GM12872 (cell line): ENCODE measurements at regions not wholly inside any gene's neighbourhood (a gene's known extent, or its start where the extent isn't known, plus 50 kb on each side); places are given as distances from the start of the nearest gene placed in this dataset.

ENCODE experiments used
- TF ChIP-seq, protein P1 (sequence below): IDR thresholded peaks from 3 replicates; pipeline ENCODE4 v1.5.1; 2011; ENCODE audit warnings: low read depth, mild to moderate bottlenecking, low read length, moderate library complexity; ENCODE audit not compliant: insufficient read depth

GRCh38 chr6:69487688-69488087, 309.1 kb downstream of the LMBRD1 start:
- TF ChIP-seq, protein P1, sequence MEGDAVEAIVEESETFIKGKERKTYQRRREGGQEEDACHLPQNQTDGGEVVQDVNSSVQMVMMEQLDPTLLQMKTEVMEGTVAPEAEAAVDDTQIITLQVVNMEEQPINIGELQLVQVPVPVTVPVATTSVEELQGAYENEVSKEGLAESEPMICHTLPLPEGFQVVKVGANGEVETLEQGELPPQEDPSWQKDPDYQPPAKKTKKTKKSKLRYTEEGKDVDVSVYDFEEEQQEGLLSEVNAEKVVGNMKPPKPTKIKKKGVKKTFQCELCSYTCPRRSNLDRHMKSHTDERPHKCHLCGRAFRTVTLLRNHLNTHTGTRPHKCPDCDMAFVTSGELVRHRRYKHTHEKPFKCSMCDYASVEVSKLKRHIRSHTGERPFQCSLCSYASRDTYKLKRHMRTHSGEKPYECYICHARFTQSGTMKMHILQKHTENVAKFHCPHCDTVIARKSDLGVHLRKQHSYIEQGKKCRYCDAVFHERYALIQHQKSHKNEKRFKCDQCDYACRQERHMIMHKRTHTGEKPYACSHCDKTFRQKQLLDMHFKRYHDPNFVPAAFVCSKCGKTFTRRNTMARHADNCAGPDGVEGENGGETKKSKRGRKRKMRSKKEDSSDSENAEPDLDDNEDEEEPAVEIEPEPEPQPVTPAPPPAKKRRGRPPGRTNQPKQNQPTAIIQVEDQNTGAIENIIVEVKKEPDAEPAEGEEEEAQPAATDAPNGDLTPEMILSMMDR = peak; percentile 36; the same call in 1 of the 3 replicates

DNA sequence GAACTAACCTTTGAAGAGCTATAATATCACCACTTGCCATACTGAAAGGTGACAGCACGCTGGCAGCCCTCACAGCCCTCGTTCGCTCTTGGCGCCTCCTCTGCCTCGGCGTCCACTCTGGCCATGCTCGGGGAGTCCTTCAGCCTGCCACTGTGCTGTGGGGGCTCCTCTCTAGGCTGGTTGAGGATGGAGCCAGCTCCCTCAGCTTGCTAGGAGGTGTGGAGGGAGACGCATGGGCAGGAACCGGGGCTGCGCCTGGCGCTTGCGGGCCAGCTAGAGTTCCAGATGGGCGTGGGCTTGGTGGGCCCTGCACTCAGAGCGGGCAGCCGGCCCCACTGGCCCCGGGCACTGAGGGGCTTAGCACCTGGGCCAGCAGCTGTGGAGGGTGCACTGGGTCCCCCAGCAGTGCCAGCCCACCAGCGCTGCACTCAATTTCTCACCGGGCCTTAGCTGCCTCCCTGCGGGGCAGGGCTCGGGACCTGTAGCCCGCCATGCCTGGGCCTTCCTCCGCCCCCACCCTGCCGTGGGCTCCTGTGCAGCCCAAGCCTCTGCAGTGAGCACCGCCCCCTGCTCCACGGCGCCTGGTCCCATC, 329.7 kb downstream of the LMBRD1 start:
- TF ChIP-seq, protein P1 = no peak

- TF ChIP-seq, protein P1 = no peak
Measured at GRCh38 chr6:69465866-69466265, 330.9 kb downstream of the LMBRD1 start.

DNA sequence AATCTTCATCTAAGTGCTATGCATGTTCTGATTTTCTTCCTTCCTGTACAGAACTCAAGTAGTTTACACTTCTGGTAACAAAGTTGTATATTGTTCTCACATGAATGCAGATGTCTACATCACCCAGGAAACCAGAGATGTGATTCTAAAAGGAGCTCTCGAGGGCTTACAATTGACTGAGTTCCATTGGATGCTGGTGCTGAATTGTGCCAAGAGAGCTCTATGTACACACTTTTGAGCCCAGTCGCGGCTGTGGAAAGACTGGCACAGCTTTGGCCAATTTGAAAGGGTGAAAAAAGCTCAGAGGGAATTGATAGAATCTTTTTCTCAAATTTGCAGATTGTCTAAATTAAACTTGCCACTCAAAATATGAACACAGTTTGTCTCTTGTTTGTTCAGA, 340.7 kb downstream of the LMBRD1 start:
- TF ChIP-seq, protein P1 = no peak

DNA sequence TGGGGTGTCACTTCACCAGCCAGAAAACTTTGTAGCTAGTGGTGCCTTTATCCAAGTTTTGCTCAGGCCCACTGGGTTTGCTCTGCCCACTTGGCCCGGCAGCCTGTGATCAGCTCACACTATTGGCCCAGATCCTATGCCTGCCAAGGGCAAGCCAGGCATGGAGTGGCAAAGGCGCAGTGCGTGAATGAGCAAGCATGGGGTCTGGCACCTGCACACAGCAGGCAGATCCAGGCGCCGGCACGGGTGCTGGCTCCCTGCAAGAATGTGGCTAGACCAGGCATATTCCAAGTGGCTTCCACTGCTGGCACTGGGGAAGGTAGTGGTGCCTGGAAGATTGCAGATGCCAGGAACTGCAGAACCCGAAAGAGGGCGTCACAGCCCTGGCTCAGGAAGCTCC, 346.9 kb downstream of the LMBRD1 start:
- TF ChIP-seq, protein P1 = no peak
